H1 (cell line): ENCODE measurements at regions not wholly inside any gene's neighbourhood (a gene's known extent, or its start where the extent isn't known, plus 50 kb on each side); places are given as distances from the start of the nearest gene placed in this dataset.

ENCODE experiments used
- BACH1 ChIP-seq: IDR thresholded peaks from 2 replicates; pipeline ENCODE4 v1.6.1; 2012; ENCODE audit warnings: low read length, improper control_type of control experiment
- EGR1 ChIP-seq: IDR thresholded peaks from 2 replicates; pipeline ENCODE4 v1.6.1; 2011; ENCODE audit warnings: low read depth, low read length, borderline replicate concordance
- HDAC2 ChIP-seq, 2 experiments: fragments of 300-600 bp in 1 of 2; sonication (generic) in 1 of 2; IDR thresholded peaks; 2 replicates each; pipeline ENCODE4 v1.6.1; 2011 to 2012; ENCODE audit warnings: low read depth in 2 of 2, low read length in 2 of 2, mild to moderate bottlenecking in 2 of 2, moderate library complexity in 2 of 2, borderline replicate concordance in 1 of 2, inconsistent platforms in 1 of 2
- RAD21 ChIP-seq, 2 experiments: IDR thresholded peaks in 1 of 2; conservative IDR thresholded peaks in 1 of 2; 2 replicates each; pipeline ENCODE4 v1.6.1; 2011; ENCODE audit warnings: low read depth in 2 of 2, low read length in 2 of 2, improper control_type of control experiment in 1 of 2, inconsistent platforms in 1 of 2, mild to moderate bottlenecking in 1 of 2, moderate library complexity in 1 of 2
- SIRT6 ChIP-seq: IDR thresholded peaks from one replicate; pipeline ENCODE4 v1.7.1; 2012; ENCODE audit warnings: low read length, inconsistent platforms
- TEAD4 ChIP-seq: IDR thresholded peaks from 2 replicates; pipeline ENCODE4 v1.6.1; 2012; ENCODE audit warnings: low read depth, low read length, inconsistent platforms, mixed read lengths
- TF ChIP-seq, protein P1 (sequence below): fragments of 300-600 bp; sonication (generic); IDR thresholded peaks from 2 replicates; pipeline ENCODE4 v1.7.1; 2012; ENCODE audit warnings: low read length, moderate library complexity, mild to moderate bottlenecking, inconsistent platforms; ENCODE audit not compliant: insufficient replicate concordance
- TF ChIP-seq, protein P2 (sequence below): IDR thresholded peaks from 2 replicates; pipeline ENCODE4 v1.6.1; 2012; ENCODE audit warnings: inconsistent platforms

DNA sequence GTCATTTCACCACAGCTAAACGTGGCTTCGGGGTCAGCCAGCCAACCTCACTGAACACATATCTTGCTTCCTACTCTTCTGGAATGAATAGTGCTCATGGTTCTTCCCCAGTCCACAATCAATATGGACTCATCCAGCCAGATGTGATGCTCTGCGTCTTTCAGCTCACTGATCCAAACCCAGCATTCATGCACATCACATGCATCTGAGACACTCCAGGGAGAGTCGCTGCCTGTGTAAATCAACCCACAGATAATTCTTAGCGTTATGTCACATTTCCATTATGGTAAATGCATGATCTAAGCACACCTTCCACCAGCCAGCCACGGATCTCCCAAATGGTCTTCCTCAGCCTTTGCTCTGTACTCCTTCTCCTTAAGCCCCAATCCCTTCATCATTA lies 306.7 kb upstream of the CHAC2 start (continued):
- TF ChIP-seq, protein P1, sequence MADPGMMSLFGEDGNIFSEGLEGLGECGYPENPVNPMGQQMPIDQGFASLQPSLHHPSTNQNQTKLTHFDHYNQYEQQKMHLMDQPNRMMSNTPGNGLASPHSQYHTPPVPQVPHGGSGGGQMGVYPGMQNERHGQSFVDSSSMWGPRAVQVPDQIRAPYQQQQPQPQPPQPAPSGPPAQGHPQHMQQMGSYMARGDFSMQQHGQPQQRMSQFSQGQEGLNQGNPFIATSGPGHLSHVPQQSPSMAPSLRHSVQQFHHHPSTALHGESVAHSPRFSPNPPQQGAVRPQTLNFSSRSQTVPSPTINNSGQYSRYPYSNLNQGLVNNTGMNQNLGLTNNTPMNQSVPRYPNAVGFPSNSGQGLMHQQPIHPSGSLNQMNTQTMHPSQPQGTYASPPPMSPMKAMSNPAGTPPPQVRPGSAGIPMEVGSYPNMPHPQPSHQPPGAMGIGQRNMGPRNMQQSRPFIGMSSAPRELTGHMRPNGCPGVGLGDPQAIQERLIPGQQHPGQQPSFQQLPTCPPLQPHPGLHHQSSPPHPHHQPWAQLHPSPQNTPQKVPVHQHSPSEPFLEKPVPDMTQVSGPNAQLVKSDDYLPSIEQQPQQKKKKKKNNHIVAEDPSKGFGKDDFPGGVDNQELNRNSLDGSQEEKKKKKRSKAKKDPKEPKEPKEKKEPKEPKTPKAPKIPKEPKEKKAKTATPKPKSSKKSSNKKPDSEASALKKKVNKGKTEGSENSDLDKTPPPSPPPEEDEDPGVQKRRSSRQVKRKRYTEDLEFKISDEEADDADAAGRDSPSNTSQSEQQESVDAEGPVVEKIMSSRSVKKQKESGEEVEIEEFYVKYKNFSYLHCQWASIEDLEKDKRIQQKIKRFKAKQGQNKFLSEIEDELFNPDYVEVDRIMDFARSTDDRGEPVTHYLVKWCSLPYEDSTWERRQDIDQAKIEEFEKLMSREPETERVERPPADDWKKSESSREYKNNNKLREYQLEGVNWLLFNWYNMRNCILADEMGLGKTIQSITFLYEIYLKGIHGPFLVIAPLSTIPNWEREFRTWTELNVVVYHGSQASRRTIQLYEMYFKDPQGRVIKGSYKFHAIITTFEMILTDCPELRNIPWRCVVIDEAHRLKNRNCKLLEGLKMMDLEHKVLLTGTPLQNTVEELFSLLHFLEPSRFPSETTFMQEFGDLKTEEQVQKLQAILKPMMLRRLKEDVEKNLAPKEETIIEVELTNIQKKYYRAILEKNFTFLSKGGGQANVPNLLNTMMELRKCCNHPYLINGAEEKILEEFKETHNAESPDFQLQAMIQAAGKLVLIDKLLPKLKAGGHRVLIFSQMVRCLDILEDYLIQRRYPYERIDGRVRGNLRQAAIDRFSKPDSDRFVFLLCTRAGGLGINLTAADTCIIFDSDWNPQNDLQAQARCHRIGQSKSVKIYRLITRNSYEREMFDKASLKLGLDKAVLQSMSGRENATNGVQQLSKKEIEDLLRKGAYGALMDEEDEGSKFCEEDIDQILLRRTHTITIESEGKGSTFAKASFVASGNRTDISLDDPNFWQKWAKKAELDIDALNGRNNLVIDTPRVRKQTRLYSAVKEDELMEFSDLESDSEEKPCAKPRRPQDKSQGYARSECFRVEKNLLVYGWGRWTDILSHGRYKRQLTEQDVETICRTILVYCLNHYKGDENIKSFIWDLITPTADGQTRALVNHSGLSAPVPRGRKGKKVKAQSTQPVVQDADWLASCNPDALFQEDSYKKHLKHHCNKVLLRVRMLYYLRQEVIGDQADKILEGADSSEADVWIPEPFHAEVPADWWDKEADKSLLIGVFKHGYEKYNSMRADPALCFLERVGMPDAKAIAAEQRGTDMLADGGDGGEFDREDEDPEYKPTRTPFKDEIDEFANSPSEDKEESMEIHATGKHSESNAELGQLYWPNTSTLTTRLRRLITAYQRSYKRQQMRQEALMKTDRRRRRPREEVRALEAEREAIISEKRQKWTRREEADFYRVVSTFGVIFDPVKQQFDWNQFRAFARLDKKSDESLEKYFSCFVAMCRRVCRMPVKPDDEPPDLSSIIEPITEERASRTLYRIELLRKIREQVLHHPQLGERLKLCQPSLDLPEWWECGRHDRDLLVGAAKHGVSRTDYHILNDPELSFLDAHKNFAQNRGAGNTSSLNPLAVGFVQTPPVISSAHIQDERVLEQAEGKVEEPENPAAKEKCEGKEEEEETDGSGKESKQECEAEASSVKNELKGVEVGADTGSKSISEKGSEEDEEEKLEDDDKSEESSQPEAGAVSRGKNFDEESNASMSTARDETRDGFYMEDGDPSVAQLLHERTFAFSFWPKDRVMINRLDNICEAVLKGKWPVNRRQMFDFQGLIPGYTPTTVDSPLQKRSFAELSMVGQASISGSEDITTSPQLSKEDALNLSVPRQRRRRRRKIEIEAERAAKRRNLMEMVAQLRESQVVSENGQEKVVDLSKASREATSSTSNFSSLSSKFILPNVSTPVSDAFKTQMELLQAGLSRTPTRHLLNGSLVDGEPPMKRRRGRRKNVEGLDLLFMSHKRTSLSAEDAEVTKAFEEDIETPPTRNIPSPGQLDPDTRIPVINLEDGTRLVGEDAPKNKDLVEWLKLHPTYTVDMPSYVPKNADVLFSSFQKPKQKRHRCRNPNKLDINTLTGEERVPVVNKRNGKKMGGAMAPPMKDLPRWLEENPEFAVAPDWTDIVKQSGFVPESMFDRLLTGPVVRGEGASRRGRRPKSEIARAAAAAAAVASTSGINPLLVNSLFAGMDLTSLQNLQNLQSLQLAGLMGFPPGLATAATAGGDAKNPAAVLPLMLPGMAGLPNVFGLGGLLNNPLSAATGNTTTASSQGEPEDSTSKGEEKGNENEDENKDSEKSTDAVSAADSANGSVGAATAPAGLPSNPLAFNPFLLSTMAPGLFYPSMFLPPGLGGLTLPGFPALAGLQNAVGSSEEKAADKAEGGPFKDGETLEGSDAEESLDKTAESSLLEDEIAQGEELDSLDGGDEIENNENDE, result no peak
- TF ChIP-seq SIRT6, result no peak
- TF ChIP-seq RAD21 (IDR thresholded peaks at IDR 0.05 in 1 of 2, conservative IDR thresholded peaks at IDR 0.05 in 1 of 2; ENCODE audit: low read depth in 2 of 2, low read length in 2 of 2), result no peak
- TF ChIP-seq HDAC2 (IDR thresholded peaks at IDR 0.05; ENCODE audit: borderline replicate concordance in 1 of 2, low read depth in 2 of 2, low read length in 2 of 2), result no peak
- TF ChIP-seq BACH1, result no peak
- TF ChIP-seq, protein P2, sequence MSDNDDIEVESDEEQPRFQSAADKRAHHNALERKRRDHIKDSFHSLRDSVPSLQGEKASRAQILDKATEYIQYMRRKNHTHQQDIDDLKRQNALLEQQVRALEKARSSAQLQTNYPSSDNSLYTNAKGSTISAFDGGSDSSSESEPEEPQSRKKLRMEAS, result no peak
- TF ChIP-seq TEAD4, result no peak
- no peak for TF ChIP-seq EGR1
